ENCODE measurements at regions not wholly inside any gene's neighbourhood (a gene's known extent, or its start where the extent isn't known, plus 50 kb on each side); places are given as distances from the start of the nearest gene placed in this dataset. TPM values are rescaled to one million over a fixed set of nuclear protein-coding genes. Genes with fewer than 3 reads are reported as not detected.

GRCh38 chr3:130291148-130291547, 54.3 kb upstream of the COL6A5 start:
- TF ChIP-seq, protein P1, sequence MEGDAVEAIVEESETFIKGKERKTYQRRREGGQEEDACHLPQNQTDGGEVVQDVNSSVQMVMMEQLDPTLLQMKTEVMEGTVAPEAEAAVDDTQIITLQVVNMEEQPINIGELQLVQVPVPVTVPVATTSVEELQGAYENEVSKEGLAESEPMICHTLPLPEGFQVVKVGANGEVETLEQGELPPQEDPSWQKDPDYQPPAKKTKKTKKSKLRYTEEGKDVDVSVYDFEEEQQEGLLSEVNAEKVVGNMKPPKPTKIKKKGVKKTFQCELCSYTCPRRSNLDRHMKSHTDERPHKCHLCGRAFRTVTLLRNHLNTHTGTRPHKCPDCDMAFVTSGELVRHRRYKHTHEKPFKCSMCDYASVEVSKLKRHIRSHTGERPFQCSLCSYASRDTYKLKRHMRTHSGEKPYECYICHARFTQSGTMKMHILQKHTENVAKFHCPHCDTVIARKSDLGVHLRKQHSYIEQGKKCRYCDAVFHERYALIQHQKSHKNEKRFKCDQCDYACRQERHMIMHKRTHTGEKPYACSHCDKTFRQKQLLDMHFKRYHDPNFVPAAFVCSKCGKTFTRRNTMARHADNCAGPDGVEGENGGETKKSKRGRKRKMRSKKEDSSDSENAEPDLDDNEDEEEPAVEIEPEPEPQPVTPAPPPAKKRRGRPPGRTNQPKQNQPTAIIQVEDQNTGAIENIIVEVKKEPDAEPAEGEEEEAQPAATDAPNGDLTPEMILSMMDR (IDR thresholded peaks at IDR 0.05; ENCODE audit: insufficient read depth, low read length): no peak
- no peak overlapping the region for H3K4me3 ChIP-seq (ENCODE audit: low read depth, low read length)

GRCh38 chr3:130293247-130293646, 52.2 kb upstream of the COL6A5 start:
- no peak overlapping the region for H3K4me3 ChIP-seq (ENCODE audit: low read depth, low read length)
- TF ChIP-seq, protein P1 (IDR thresholded peaks at IDR 0.05; ENCODE audit: insufficient read depth, low read length): no peak
- no peak for DNase-seq (ENCODE audit: low read depth)

More at GRCh38 chr3:130291148-130291547, 54.3 kb upstream of the COL6A5 start:
- DNase-seq (ENCODE audit: low read depth): no peak

Small RNAs in the stretch of these regions (small RNA-seq; reads per million reads assigned to genes)
- gene ENPP7P3 (not detected), gene SNRPCP8 (not detected)
